GM18868 (cell line): ENCODE measurements at regions not wholly inside any gene's neighbourhood (a gene's known extent, or its start where the extent isn't known, plus 50 kb on each side); places are given as distances from the start of the nearest gene placed in this dataset.
"Not testable (repeated sequence)": the region's sequence is repeated elsewhere in the genome, so short reads cannot be mapped to it uniquely, and the experiment has no call there.

Experiments
- ATAC-seq: cut with Tn5 transposase; IDR thresholded peaks from one replicate; pipeline ENCODE4 v1.9.1; 2021; ENCODE audit warnings: mild to moderate bottlenecking, moderate library complexity; ENCODE audit not compliant: unreplicated experiment

DNA sequence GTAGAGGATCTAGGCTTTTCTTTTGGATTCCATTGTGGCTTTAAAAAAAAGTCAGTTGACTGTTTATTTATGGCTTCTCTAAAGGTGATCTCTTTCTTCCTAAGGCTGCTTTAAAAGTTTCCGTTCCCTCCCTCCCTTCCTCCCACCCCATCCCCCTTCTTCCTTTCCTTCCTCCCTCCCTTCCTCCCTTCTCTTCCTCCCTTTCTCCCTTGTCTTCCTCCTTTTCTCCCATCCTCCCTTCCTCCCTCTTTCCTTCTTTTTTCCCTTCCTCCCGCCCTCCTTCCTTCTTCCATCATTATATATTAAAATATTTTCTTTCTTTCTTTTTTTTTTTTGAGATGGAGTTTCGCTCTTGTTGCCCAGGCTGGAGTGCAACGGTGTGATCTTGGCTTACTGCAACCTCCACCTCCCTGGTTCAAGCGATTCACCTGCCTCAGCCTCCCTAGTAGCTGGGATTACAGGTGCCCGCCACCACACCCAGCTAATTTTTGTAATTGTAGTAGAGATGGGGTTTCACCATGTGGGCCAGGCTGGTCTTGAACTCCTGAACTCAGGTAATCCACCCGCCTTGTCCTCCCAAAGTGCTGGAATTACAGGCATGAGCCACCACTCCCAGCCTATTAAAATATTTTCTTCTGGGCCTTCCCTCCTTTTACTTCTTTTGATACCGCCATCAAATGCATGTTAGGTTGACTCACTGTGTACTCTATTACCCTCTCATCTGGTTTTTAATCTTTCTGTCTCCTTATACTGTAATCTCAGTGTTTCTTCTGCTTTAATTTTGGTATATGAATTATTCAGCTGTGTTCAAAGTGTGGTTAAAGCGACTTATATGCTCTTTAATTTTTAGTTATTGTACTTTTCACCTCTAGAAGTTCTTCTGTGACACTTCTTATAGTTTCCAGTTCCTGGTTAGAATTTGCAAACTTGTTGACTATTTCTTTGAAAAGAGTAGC lies 59.2 kb upstream of the ATP5PO start:
- ATAC-seq, result no peak

DNA sequence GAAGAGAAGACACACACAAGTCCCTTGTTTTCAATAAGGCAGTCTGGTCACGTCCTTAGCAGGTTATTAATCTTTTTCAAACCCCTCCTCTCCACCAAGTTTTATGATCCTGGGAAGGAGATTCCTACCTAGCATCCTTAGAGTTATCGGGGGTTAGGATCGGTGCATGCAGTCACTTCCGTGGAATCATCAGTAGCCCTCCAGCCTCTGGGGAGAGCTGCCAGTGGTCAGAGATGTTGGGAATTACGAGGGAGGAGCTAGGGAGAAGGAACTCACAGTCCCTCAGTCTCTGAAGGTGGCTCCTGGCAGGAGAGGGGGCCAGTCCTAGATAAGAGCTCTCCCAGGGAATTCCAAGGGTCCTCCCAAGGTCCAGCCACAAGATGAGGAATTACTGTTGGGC lies 57.7 kb upstream of the ATP5PO start:
- ATAC-seq, result no peak

DNA sequence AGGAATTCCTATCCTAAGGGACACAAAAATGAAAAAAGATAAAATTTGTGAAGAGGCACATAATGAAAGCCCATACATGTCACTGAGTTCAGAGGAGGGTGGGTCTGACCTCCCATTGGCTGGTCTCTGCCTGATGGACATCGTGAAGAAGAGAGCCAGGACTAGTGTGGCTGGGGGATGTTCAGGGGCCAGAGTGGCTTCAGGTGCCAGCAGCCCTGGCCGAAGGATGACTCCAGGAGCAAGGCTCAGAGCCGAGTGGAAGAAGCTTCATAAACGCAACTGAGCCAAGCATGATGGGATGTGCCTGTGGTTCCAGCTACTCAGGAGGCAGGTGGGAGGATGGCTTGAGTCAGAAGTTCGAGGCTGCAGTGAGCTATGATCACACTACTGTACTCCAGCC lies 56.9 kb upstream of the ATP5PO start:
- ATAC-seq, result no peak

DNA sequence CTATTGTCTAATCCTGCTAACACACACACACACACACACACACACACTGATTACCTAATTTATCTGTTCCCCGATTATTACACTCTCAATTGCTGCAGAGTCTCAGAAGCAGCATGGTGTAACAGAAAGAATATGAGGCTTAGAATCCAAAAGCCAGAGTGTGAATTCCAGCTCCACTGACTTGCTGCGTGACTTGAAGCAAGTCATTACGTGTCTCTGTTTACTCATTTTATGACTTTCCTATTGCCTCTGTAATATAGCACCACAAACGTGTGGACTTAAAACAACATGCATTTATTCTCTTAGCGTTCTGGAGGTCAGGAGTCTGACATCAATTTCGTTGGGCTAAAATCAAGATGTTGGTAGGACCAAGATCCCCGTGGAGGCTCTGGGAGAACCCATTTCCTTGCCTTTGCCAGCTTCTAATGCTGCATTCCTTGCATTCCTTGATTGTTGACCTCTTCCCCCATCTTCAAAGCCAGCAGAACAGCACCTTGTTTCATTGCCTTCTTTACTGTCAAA lies 55.9 kb upstream of the ATP5PO start:
- ATAC-seq, result no peak

DNA sequence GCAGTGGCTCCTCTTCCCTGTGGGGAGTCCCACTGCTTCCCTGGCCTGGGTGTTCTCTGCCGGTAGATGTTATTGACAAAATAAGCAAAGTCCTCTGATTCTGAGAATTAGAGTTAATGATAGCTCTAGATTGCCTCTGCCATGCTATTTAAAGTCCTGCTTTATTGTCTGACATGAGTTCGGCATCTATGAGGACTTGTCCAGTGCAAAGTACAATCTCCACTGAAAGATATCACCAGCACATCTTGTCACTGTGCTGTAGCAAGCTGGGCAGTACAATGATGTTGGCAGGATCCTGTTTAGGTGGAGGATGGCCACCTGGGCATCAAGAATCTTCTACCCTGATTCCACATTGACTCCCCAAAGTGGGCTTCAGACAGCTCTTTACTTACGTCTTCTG lies 54.0 kb upstream of the ATP5PO start:
- ATAC-seq, result no peak

DNA sequence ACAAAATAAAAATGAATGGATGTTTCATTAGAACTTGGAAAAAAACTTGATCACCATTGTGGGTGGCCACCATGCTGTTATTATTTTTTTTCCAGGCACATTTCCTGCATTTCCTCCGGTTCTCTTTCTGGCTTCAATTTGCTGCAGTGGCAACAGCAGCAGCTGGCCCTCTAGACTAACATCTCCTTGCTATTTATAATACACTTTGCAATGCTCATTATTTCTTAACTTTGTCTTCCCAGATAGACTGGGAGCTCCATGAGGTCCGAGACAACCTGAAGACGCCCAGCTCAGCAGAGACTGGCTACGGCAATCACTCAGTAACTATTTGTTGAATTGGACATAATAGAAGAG lies 53.4 kb upstream of the ATP5PO start:
- no peak for ATAC-seq

DNA sequence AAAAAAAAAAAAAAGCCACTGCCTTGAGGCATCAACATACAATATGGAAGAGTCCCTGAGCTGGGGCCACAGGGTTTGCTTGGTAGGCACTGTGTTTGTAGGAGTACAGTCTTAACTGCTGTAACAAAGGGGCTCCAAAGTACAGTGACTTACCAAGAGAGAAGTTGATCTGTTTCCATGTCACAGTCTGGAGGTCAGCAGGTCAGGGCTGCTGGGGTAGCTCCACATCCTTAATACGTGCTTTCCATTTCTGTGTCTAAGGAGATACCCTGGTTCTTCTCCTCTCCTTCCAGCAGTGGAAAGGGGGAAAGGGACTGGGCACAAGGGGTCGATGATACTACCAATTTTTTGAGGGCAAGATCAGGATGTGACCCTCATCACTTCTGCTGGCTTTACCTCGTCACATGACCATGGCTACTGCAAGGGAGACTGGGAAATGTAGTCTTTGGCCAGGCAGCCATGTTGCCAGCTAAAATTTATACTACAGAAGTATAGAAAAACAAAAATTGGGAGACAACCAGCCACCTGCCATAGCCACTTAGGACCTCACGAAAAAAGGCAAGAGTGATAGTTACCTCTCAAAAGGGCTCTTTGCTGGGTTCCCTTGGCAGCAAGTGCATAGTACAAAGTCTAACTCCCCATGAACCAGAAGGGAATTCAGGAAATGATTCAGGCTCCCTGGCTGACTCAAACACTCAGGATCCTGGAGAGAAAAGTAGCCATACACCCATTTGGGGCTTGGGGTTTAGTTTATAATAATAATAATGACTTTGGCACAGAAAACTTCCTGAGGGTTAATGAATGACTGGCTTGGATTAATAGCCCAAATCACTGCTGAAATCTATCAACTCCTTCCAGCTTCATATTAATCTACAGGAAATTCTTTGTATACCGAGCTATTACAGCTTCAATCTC lies 52.7 kb upstream of the ATP5PO start:
- no peak for ATAC-seq

DNA sequence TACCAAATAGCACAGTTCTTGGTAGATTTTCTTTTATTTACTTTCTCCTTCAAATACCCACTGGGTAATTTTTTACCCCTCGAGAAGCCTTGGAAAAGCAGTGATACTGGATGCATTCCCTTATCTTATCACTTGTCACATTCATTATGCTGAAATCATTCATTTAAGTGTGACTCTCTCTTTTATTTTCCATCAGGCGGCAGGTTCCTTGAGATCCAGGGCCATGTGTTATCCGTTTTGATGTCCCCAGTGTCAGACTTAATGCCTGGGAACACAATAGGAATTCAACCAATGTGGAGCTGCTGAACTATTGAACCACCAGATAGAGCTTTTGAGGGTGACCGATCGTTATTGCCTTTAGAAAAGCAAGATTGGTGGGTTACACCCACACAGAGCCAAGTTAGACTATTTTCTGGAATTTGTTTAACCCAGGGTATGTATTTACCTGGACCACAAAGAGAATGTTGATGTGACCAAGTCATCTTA lies 51.5 kb upstream of the ATP5PO start:
- ATAC-seq, result no peak

DNA sequence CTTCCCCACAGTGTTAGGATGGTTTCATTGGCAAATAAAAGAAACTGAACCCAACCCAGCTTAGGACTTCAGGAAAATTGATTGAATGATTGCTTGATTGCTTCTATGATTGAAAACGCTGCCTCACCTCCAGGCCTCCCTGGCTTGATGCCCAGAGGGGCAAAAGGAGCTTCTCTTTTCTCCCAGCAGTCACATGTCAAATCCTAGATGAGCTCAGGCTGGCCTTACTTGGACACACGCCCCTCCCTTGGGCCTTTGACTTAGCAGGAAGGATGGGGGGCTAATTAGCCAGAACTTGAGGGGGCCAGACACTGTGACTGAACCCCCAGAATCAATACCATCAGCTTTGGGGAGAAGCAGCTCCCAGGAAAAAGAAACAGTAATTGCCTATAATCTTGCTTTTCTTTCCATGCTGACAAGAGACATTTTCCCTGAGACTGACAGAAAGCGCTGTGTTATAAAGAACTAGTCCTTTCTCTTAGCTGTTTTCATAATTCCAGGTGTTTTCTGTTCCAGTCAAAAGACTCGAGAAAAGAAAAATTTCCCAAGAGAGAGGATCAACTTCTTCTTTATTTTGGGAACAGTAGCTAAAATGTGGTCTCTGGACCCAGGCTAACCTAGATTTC lies 50.8 kb upstream of the ATP5PO start:
- ATAC-seq, result no peak

DNA sequence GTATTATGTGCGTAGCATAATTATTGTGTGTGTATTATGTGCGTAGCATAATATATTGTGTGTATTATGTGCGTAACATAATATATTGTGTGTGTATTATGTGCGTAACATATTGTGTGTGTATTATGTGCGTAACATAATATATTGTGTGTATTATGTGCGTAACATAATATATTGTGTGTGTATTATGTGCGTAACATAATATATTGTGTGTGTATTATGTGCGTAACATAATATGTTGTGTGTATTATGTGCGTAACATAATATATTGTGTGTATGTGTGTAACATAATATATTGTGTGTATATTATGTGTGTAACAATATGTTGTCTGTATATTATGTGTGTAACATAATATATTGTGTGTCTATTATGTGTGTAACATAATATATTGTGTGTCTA lies 50.1 kb upstream of the ATP5PO start:
- not testable (repeated sequence) for ATAC-seq
